Testis (tissue), 2 donors: ENCODE measurements at regions not wholly inside any gene's neighbourhood (a gene's known extent, or its start where the extent isn't known, plus 50 kb on each side); places are given as distances from the start of the nearest gene placed in this dataset.

Source experiments
- DNase-seq: peaks from one replicate; pipeline ENCODE4 v3.0.0-alpha.2; 2019
- H3K27ac ChIP-seq, 2 donors: fragments of 200-600 bp; sonication (generic); one replicate each; pipeline ENCODE4 v1.5.1; 2019
- H3K27me3 ChIP-seq: fragments of 200-600 bp; sonication (generic); one replicate; pipeline ENCODE4 v1.5.1; 2019
- H3K36me3 ChIP-seq: fragments of 200-600 bp; sonication (generic); one replicate; pipeline ENCODE4 v1.5.1; 2017; ENCODE audit warnings: low read depth; ENCODE audit errors: missing control alignments
- H3K4me1 ChIP-seq: fragments of 200-600 bp; sonication (generic); one replicate; pipeline ENCODE4 v1.5.1; 2019
- H3K4me3 ChIP-seq, 2 donors: fragments of 200-600 bp; sonication (generic); one replicate each; pipeline ENCODE4 v1.5.1; 2017 to 2019
- H3K9me3 ChIP-seq: fragments of 200-600 bp; sonication (generic); one replicate; pipeline ENCODE4 v1.5.1; 2017
- CTCF ChIP-seq, 3 experiments: fragments of 450-650 bp in 2 of 3; fragments of 200-600 bp in 1 of 3; sonication (generic) in 1 of 3; IDR thresholded peaks; one replicate each; pipeline ENCODE4 v1.5.1; 2016 to 2019; ENCODE audit warnings: antibody characterized with exemption in 3 of 3, mild to moderate bottlenecking in 2 of 3, moderate library complexity in 1 of 3
- POLR2A ChIP-seq: fragments of 450-650 bp; IDR thresholded peaks from one replicate; pipeline ENCODE4 v1.6.1; 2017; ENCODE audit warnings: antibody characterized with exemption, mild to moderate bottlenecking, moderate library complexity
- WGBS, 2 donors: methylation state at CpG; one replicate each; pipeline ENCODE4 v1.1.5; 2018; 5-methylcytosine and 5-hydroxymethylcytosine counted together
- intact Hi-C: fragments of 100-400 bp; cut with DNase I; formaldehyde crosslinking; loops from one replicate; pipeline ENCODE4 v1.15.1; 2023; ENCODE audit warnings: low total_unique reads

- H3K36me3 ChIP-seq, result no peaks in the 10 kb centered on the region
- DNase-seq, result no peak
- TF ChIP-seq POLR2A (no peak), CTCF (IDR thresholded peaks at IDR 0.05) (no peak)
Observed at GRCh38 chr22:48391171-48391711, 1436.4 kb downstream of the BRD1 start.

GRCh38 chr22:48389916-48390315, 1437.8 kb downstream of the BRD1 start:
- Histone ChIP-seq H3K36me3 (no peaks in the 10 kb centered on the region), H3K27me3 (no peaks in the 10 kb centered on the region), H3K9me3 (no peaks in the 10 kb centered on the region), H3K4me1 (no peaks in the 10 kb centered on the region), H3K27ac (no peak overlapping the region), H3K4me3 (no peak overlapping the region)
- TF ChIP-seq CTCF (IDR thresholded peaks at IDR 0.05) (no peak), POLR2A (no peak)
- 84 to 99% methylated on average over 8 of the region's 8 CpGs for WGBS, 2 donors
- intact Hi-C loops, result no loop called here
- DNase-seq, result no peak

More at GRCh38 chr22:48391171-48391711, 1436.4 kb downstream of the BRD1 start:
- intact Hi-C loops, result no loop called here
- Histone ChIP-seq H3K4me1 (no peaks in the 10 kb centered on the region), H3K27ac (no peak overlapping the region), H3K9me3 (no peaks in the 10 kb centered on the region), H3K27me3 (no peaks in the 10 kb centered on the region), H3K4me3 (no peak overlapping the region)
- WGBS, 2 donors, result 58 to 62% methylated on average over 16 of the region's 16 CpGs

GRCh38 chr22:48382197-48382596, 1445.5 kb downstream of the BRD1 start:
- Histone ChIP-seq H3K4me3 (no peak overlapping the region), H3K27me3 (no peaks in the 10 kb centered on the region), H3K36me3 (no peaks in the 10 kb centered on the region), H3K4me1 (no peaks in the 10 kb centered on the region), H3K27ac (no peak overlapping the region), H3K9me3 (no peaks in the 10 kb centered on the region)
- no peak for DNase-seq
- WGBS, 2 donors, result 43 to 59% methylated on average over 11 to 12 of the region's 12 CpGs
- no peak for TF ChIP-seq CTCF (IDR thresholded peaks at IDR 0.05)
- TF ChIP-seq POLR2A, result no peak
- intact Hi-C loops, result no loop called here

GRCh38 chr22:48380016-48380665, 1447.5 kb downstream of the BRD1 start:
- WGBS, 2 donors, result 88 to 89% methylated on average over 11 to 13 of the region's 13 CpGs
- TF ChIP-seq CTCF (IDR thresholded peaks at IDR 0.05) (no peak), POLR2A (no peak)
- intact Hi-C loops, result no loop called here

GRCh38 chr22:48379371-48379770, 1448.3 kb downstream of the BRD1 start:
- no peak for DNase-seq
- no peak for TF ChIP-seq CTCF (IDR thresholded peaks at IDR 0.05)
- no peak for TF ChIP-seq POLR2A
- Histone ChIP-seq H3K4me3 (no peak overlapping the region), H3K4me1 (no peaks in the 10 kb centered on the region), H3K9me3 (no peaks in the 10 kb centered on the region), H3K36me3 (no peaks in the 10 kb centered on the region), H3K27me3 (no peaks in the 10 kb centered on the region), H3K27ac (no peak overlapping the region)
- 91 to 95% methylated on average over 7 to 13 of the region's 13 CpGs for WGBS, 2 donors
- intact Hi-C loops, result no loop called here

More at GRCh38 chr22:48380016-48380665, 1447.5 kb downstream of the BRD1 start:
- no peaks in the 10 kb centered on the region for H3K36me3 ChIP-seq
- H3K27ac ChIP-seq, result no peak overlapping the region
- no peaks in the 10 kb centered on the region for H3K9me3 ChIP-seq
- no peaks in the 10 kb centered on the region for H3K4me1 ChIP-seq
- no peak for DNase-seq
- no peak overlapping the region for H3K4me3 ChIP-seq
- no peaks in the 10 kb centered on the region for H3K27me3 ChIP-seq
